Calu3 (cell line): ENCODE measurements at regions not wholly inside any gene's neighbourhood (a gene's known extent, or its start where the extent isn't known, plus 50 kb on each side); places are given as distances from the start of the nearest gene placed in this dataset.

Experiments used
- BruUV-seq: library from RNA; stranded (reverse); fragments of 400-500 nt; replicated peaks from 2 replicates; lab custom pipeline; 2021; lab: Mats Ljungman, UMichigan
- CTCF ChIA-PET: fragments of 300-600 bp; sonication (Branson Sonifier 250); formaldehyde crosslinking; loops from one replicate; lab custom pipeline; 2022; ENCODE audit warnings: antibody characterized with exemption; lab: Charles Lee
- DNase-seq: peaks from one replicate; pipeline ENCODE4 v3.0.0; 2022
- H3K27ac Mint-ChIP-seq: one replicate; pipeline ENCODE4 v1.8.0; 2022; ENCODE audit warnings: mixed read lengths; ENCODE audit not compliant: unreplicated experiment
- H3K27me3 Mint-ChIP-seq: one replicate; pipeline ENCODE4 v1.8.0; 2022; ENCODE audit warnings: mixed read lengths; ENCODE audit not compliant: unreplicated experiment
- H3K36me3 Mint-ChIP-seq: one replicate; pipeline ENCODE4 v1.8.0; 2022; ENCODE audit warnings: mild to moderate bottlenecking, moderate library complexity, mixed read lengths; ENCODE audit not compliant: insufficient read depth, unreplicated experiment
- H3K4me1 Mint-ChIP-seq: one replicate; pipeline ENCODE4 v1.8.0; 2022; ENCODE audit warnings: mild to moderate bottlenecking, low read depth, mixed read lengths; ENCODE audit not compliant: unreplicated experiment
- H3K4me3 Mint-ChIP-seq: one replicate; pipeline ENCODE4 v1.8.0; 2022; ENCODE audit warnings: mild to moderate bottlenecking, low read depth, moderate library complexity, mixed read lengths; ENCODE audit not compliant: unreplicated experiment
- H3K9me3 Mint-ChIP-seq: one replicate; pipeline ENCODE4 v1.8.0; 2022; ENCODE audit warnings: low read depth, mixed read lengths; ENCODE audit not compliant: unreplicated experiment
- intact Hi-C: fragments of 100-400 bp; cut with micrococcal nuclease; formaldehyde crosslinking; loops from one replicate; pipeline ENCODE4 v1.10.0; 2022; ENCODE audit not compliant: unreplicated experiment
- TF ChIP-seq, protein P1 (sequence below): fragments of 200-600 bp; IDR thresholded peaks from one replicate; pipeline ENCODE4 v1.8.0; 2022; ENCODE audit warnings: antibody characterized with exemption; ENCODE audit not compliant: unreplicated experiment

DNA sequence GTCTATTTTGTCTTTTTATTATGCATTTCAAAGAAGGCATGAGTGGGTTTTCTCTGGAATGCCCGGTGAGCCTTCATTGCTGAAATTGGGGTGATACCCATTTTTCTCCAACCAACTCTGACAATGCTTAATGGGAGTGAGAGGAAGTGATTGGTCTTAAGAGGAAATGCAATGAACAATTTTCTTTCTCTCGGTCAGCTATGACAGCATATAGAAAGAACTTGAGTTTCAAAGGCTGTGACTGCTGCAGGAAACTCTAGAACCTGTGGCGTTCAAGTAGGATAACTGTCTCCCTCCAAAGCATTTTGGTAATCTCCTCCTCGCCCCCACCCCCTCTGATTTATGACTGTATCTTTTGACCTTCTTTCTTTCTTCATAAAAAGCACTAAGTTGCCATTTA lies 155.9 kb downstream of the LYPLAL1 start:
- H3K36me3 Mint-ChIP-seq = no peaks in the 10 kb centered on the region
- H3K27ac Mint-ChIP-seq = no peak overlapping the region
- TF ChIP-seq, protein P1, sequence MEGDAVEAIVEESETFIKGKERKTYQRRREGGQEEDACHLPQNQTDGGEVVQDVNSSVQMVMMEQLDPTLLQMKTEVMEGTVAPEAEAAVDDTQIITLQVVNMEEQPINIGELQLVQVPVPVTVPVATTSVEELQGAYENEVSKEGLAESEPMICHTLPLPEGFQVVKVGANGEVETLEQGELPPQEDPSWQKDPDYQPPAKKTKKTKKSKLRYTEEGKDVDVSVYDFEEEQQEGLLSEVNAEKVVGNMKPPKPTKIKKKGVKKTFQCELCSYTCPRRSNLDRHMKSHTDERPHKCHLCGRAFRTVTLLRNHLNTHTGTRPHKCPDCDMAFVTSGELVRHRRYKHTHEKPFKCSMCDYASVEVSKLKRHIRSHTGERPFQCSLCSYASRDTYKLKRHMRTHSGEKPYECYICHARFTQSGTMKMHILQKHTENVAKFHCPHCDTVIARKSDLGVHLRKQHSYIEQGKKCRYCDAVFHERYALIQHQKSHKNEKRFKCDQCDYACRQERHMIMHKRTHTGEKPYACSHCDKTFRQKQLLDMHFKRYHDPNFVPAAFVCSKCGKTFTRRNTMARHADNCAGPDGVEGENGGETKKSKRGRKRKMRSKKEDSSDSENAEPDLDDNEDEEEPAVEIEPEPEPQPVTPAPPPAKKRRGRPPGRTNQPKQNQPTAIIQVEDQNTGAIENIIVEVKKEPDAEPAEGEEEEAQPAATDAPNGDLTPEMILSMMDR = no peak
- H3K9me3 Mint-ChIP-seq = peaks cover 2% of the 10 kb centered on the region
- DNase-seq = no peak
- peaks cover 24% of the 10 kb centered on the region for H3K4me1 Mint-ChIP-seq
- no peak overlapping the region for H3K4me3 Mint-ChIP-seq
- CTCF ChIA-PET = no interaction called here
- intact Hi-C loops = no loop called here
- BruUV-seq = no TSS peak
- H3K27me3 Mint-ChIP-seq = no peaks in the 10 kb centered on the region

DNA sequence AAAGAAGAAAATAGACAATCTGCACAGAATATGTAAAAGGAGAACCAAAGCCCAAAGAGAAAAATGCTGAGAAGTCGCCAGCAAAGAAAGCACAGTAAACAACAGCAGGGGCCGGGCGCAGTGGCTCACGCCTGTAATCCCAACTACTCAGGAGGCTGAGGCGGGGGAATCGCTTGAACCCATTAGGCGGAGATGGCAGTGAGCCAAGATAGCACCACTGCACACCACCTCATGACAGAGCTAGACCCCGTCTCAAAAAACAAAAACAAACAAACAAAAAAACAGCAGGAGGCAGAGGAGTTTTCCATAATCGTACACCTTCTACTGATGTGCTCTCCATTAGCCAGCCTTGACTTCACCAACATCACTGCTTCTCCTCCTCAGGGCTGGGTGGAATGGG lies 153.2 kb downstream of the LYPLAL1 start:
- H3K36me3 Mint-ChIP-seq = no peaks in the 10 kb centered on the region
- TF ChIP-seq, protein P1 = no peak
- H3K4me3 Mint-ChIP-seq = no peak overlapping the region
- no peak overlapping the region for H3K27ac Mint-ChIP-seq
- no peaks in the 10 kb centered on the region for H3K27me3 Mint-ChIP-seq
- BruUV-seq = no TSS peak
- DNase-seq = no peak
- H3K9me3 Mint-ChIP-seq = no peaks in the 10 kb centered on the region
- peaks cover 41% of the 10 kb centered on the region for H3K4me1 Mint-ChIP-seq
- intact Hi-C loops = no loop called here
- CTCF ChIA-PET = no interaction called here

DNA sequence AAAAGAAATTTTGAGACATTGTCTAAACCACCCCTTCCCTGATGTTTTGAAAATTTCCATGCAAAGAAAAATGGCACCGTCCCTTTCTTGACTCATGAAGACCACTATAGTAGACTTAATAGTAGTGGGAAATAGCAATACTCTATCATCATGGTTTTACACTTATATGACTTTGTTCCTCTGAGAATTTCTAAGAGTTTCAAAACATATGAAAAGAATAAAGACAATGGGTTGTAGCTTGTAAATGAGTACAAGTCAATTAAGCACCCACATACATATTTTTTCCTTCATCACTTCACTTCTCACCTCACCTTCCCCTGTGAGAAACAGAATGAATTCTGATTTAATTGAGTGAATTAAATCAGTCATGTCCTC lies 151.7 kb downstream of the LYPLAL1 start:
- no peaks in the 10 kb centered on the region for H3K27me3 Mint-ChIP-seq
- H3K9me3 Mint-ChIP-seq = no peaks in the 10 kb centered on the region
- CTCF ChIA-PET = interaction anchor here (1.2 kb wide), 1 partner anchor 259 kb away, joined by 4 read pairs; no protein-coding TSS in a partner anchor
- no peak for DNase-seq
- TF ChIP-seq, protein P1 = no peak
- H3K27ac Mint-ChIP-seq = peak overlapping the region; percentile 31
- intact Hi-C loops = no loop called here
- no peak overlapping the region for H3K4me3 Mint-ChIP-seq
- peaks cover 41% of the 10 kb centered on the region for H3K4me1 Mint-ChIP-seq
- H3K36me3 Mint-ChIP-seq = no peaks in the 10 kb centered on the region
- no TSS peak for BruUV-seq

DNA sequence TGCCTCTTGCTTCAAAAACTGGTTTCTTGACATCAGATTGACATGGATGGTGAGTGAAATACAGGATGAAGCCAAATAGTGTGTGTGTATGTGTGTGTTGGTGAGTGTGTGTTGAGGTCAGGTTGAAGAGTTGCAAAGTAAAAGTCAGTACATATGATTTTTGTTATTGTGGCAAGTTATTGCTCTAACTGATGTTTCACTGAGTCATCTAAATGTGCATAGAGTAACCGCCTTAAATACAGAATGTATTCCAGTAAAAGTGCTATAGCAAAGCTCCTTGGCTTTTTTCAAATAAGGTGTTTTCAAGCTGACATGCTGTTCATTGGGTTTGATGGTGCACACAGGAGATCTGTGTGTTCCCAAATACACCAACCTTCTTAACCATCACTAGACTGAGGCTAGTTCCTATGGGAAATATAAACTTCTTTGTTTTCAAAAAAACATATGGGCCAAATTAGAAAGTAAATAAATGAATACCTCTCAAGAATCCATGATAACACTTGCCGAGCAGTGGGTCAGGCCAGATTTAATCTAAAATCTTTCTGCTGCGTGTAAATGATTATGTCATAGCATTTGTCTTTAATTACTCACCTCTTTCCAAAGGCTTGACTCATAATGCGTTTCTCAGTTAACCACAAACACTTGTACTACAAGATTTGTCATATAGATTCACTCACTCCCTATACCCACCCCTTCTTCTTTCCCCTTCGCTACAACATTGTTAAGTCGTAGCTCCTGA lies 151.1 kb downstream of the LYPLAL1 start:
- CTCF ChIA-PET = interaction anchor here (1.2 kb wide), 1 partner anchor 258 kb away, joined by 4 read pairs; no protein-coding TSS in a partner anchor
- Mint-ChIP-seq H3K9me3 (no peaks in the 10 kb centered on the region), H3K36me3 (no peaks in the 10 kb centered on the region), H3K27me3 (no peaks in the 10 kb centered on the region), H3K4me1 (peaks cover 37% of the 10 kb centered on the region), H3K27ac (peak overlapping the region; percentile 31), H3K4me3 (no peak overlapping the region)
- TF ChIP-seq, protein P1 = no peak
- no TSS peak for BruUV-seq
- intact Hi-C loops = no loop called here
- DNase-seq = peak; percentile 25
